ENCODE measurements at regions not wholly inside any gene's neighbourhood (a gene's known extent, or its start where the extent isn't known, plus 50 kb on each side); places are given as distances from the start of the nearest gene placed in this dataset.
"Not testable (repeated sequence)": the region's sequence is repeated elsewhere in the genome, so short reads cannot be mapped to it uniquely, and the experiment has no call there.

DNA sequence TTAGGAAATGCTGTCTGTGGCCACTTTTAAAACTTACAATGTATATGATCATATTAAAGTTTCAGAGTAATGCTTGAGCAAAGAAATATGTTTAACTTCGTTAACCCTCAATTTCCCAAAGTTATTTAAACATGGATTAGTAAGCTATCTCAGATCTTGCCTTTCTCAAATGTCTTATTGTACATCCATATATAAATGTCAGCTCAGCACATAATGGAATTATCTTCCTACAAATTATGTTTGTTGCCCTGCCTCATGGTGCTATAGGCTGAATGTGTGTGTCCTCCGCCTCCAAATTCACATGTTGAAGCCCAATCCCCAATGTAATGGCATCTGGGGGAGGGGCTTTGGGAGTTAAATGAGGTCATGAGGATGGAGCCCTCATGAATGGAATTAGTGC lies 200.3 kb downstream of the MINAR1 start:
- H3K9me3 Mint-ChIP-seq: peaks cover 0 to 10% (median 3%) of the 10 kb centered on the region in 7 donors
- H3K36me3 ChIP-seq (ENCODE audit: control insufficient read depth, insufficient read depth, low read length): no peaks in the 10 kb centered on the region
- H3K9me3 ChIP-seq (ENCODE audit: control insufficient read depth in 2 of 2, low read length in 2 of 2): peaks cover 0 to 3% of the 10 kb centered on the region in 2 experiments
- peaks cover 22% of the 10 kb centered on the region for H3K27me3 Mint-ChIP-seq
- no peaks in the 10 kb centered on the region for H3K4me1 Mint-ChIP-seq
- H3K27ac ChIP-seq (ENCODE audit: insufficient read depth, low read length, poor library complexity, severe bottlenecking): no peak overlapping the region
- DNase-seq (no peak), ATAC-seq (ENCODE audit: low read depth in 2 of 2) (no peak)
- no peaks in the 10 kb centered on the region for H3K36me3 Mint-ChIP-seq
- no peak overlapping the region for H3K27ac Mint-ChIP-seq
- no peaks in the 10 kb centered on the region for H3K4me1 ChIP-seq (ENCODE audit: control insufficient read depth, insufficient read depth, low read length, poor library complexity, severe bottlenecking)
- peaks cover 2% of the 10 kb centered on the region for H3K27me3 ChIP-seq (ENCODE audit: control insufficient read depth, insufficient read depth, low read length)
- H3K4me3 ChIP-seq (ENCODE audit: low read depth, low read length): no peak overlapping the region
- no peak overlapping the region for H3K4me3 Mint-ChIP-seq

DNA sequence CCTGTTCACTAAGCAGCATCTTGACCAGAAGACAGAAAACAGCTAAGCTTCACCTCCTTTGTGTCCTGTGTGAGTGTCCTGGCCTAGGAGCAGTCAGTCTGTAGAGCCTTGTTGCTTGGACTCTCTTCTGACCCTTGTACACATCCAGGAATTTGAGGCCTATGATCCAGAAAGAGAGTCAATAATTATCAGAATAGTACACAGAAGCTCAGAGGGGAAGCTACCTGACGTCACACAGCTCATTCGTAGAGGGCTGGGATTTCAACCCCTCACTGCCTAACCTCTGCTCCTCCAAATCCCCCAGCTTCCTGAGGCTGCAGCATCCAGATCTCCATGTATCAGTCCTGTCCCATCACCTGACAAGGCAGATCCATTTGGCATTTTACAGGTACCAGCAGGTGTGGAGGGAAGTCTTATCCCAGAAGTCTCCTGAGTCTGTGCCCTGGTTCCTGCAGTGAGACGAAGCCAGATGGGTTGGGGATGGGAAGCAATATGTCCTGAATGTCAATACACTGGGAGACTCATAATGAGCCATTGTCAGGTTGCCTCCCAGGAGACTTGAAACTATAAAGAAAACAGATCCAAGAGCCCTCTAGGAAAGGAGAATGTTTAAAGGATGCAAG lies 203.1 kb downstream of the MINAR1 start:
- Mint-ChIP-seq H3K27ac (no peak overlapping the region), H3K4me3 (no peak overlapping the region), H3K27me3 (peaks cover 26% of the 10 kb centered on the region), H3K36me3 (no peaks in the 10 kb centered on the region), H3K4me1 (no peaks in the 10 kb centered on the region), H3K9me3 (peaks cover 0 to 10% (median 3%) of the 10 kb centered on the region in 7 donors)
- no peaks in the 10 kb centered on the region for H3K36me3 ChIP-seq (ENCODE audit: control insufficient read depth, insufficient read depth, low read length)
- H3K4me1 ChIP-seq (ENCODE audit: control insufficient read depth, insufficient read depth, low read length, poor library complexity, severe bottlenecking): no peaks in the 10 kb centered on the region
- ATAC-seq (ENCODE audit: low read depth in 2 of 2) (no peak), DNase-seq (no peak)
- H3K27ac ChIP-seq (ENCODE audit: insufficient read depth, low read length, poor library complexity, severe bottlenecking): no peak overlapping the region
- H3K4me3 ChIP-seq (ENCODE audit: low read depth, low read length): no peak overlapping the region
- peaks cover 0 to 3% of the 10 kb centered on the region in 2 experiments for H3K9me3 ChIP-seq (ENCODE audit: control insufficient read depth in 2 of 2, low read length in 2 of 2)
- H3K27me3 ChIP-seq (ENCODE audit: control insufficient read depth, insufficient read depth, low read length): peaks cover 2% of the 10 kb centered on the region

GRCh38 chr15:79635897-79636561 lies 203.9 kb downstream of the MINAR1 start:
- no peak overlapping the region for H3K4me3 ChIP-seq (ENCODE audit: low read depth, low read length)
- DNase-seq (no peak), ATAC-seq (ENCODE audit: low read depth in 2 of 2) (no peak)
- Mint-ChIP-seq H3K4me3 (no peak overlapping the region), H3K27ac (no peak overlapping the region), H3K36me3 (no peaks in the 10 kb centered on the region), H3K4me1 (no peaks in the 10 kb centered on the region), H3K9me3 (peaks cover 0 to 10% (median 3%) of the 10 kb centered on the region in 7 donors), H3K27me3 (peaks cover 19% of the 10 kb centered on the region)
- no peak overlapping the region for H3K27ac ChIP-seq (ENCODE audit: insufficient read depth, low read length, poor library complexity, severe bottlenecking)
- peaks cover 0 to 3% of the 10 kb centered on the region in 2 experiments for H3K9me3 ChIP-seq (ENCODE audit: control insufficient read depth in 2 of 2, low read length in 2 of 2)
- H3K36me3 ChIP-seq (ENCODE audit: control insufficient read depth, insufficient read depth, low read length): no peaks in the 10 kb centered on the region
- H3K27me3 ChIP-seq (ENCODE audit: control insufficient read depth, insufficient read depth, low read length): peaks cover 2% of the 10 kb centered on the region
- no peaks in the 10 kb centered on the region for H3K4me1 ChIP-seq (ENCODE audit: control insufficient read depth, insufficient read depth, low read length, poor library complexity, severe bottlenecking)

DNA sequence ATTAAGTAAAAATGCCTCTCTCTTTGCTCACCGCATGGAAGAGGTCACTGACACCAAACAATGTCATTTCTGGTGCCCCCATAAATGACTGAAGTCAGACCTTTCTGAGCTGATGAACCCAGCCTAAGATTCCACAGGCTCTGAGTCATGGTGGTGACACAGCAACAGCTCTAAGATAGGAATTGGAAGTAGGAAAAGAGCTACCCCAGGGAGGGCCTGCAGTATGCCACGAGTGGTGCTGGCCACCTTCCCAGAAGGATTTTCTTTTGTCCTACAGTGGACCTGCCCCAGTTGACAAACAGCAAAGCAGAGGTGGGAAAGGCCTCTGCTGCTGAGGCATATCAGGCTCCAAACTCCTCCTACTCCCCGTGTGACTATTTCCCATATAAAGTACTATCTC lies 208.1 kb downstream of the MINAR1 start:
- Histone ChIP-seq H3K27me3 (ENCODE audit: control insufficient read depth, insufficient read depth, low read length) (peaks cover 4% of the 10 kb centered on the region), H3K27ac (ENCODE audit: insufficient read depth, low read length, poor library complexity, severe bottlenecking) (no peak overlapping the region), H3K9me3 (ENCODE audit: control insufficient read depth in 2 of 2, low read length in 2 of 2) (no peaks in the 10 kb centered on the region), H3K4me3 (ENCODE audit: low read depth, low read length) (no peak overlapping the region), H3K36me3 (ENCODE audit: control insufficient read depth, insufficient read depth, low read length) (no peaks in the 10 kb centered on the region), H3K4me1 (ENCODE audit: control insufficient read depth, insufficient read depth, low read length, poor library complexity, severe bottlenecking) (no peaks in the 10 kb centered on the region)
- H3K4me3 Mint-ChIP-seq: no peak overlapping the region
- H3K36me3 Mint-ChIP-seq: no peaks in the 10 kb centered on the region
- no peaks in the 10 kb centered on the region for H3K4me1 Mint-ChIP-seq
- DNase-seq (no peak), ATAC-seq (ENCODE audit: low read depth in 2 of 2) (no peak)
- peaks cover 14% of the 10 kb centered on the region for H3K27me3 Mint-ChIP-seq
- H3K9me3 Mint-ChIP-seq: peaks cover 0 to 5% (median 3%) of the 10 kb centered on the region in 7 donors
- no peak overlapping the region for H3K27ac Mint-ChIP-seq

DNA sequence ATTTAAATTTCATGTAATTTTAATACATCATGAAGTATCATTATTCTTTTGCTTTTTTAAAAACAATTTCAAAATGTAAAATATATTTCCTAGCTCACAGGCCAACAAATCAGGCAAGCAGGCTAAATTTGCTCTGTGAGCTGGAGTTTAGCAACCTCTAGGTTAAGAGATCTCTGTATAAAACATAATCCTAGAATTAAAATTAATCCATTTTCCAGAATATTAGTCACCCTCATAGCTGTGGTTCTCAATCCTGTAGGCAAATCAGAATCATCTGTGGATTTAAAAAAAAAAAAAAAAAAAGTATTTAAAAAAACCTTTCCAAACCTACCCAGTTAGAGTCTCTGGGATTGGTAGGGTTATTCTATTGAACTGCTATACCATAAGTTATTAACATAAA lies 209.7 kb downstream of the MINAR1 start:
- Mint-ChIP-seq H3K9me3 (peaks cover 0 to 13% (median 5%) of the 10 kb centered on the region in 7 donors), H3K27me3 (peaks cover 4% of the 10 kb centered on the region), H3K36me3 (no peaks in the 10 kb centered on the region), H3K4me1 (no peaks in the 10 kb centered on the region), H3K27ac (no peak overlapping the region), H3K4me3 (no peak overlapping the region)
- no peak for DNase-seq
- no peak for ATAC-seq (ENCODE audit: low read depth in 2 of 2)
- no peaks in the 10 kb centered on the region for H3K4me1 ChIP-seq (ENCODE audit: control insufficient read depth, insufficient read depth, low read length, poor library complexity, severe bottlenecking)
- H3K9me3 ChIP-seq (ENCODE audit: control insufficient read depth in 2 of 2, low read length in 2 of 2): no peaks in the 10 kb centered on the region
- no peak overlapping the region for H3K4me3 ChIP-seq (ENCODE audit: low read depth, low read length)
- H3K27me3 ChIP-seq (ENCODE audit: control insufficient read depth, insufficient read depth, low read length): peaks cover 4% of the 10 kb centered on the region
- H3K36me3 ChIP-seq (ENCODE audit: control insufficient read depth, insufficient read depth, low read length): no peaks in the 10 kb centered on the region
- no peak overlapping the region for H3K27ac ChIP-seq (ENCODE audit: insufficient read depth, low read length, poor library complexity, severe bottlenecking)

- no peaks in the 10 kb centered on the region for H3K9me3 ChIP-seq (ENCODE audit: control insufficient read depth in 2 of 2, low read length in 2 of 2)
- no peaks in the 10 kb centered on the region for H3K4me1 ChIP-seq (ENCODE audit: control insufficient read depth, insufficient read depth, low read length, poor library complexity, severe bottlenecking)
- Mint-ChIP-seq H3K9me3 (peaks cover 0 to 15% (median 5%) of the 10 kb centered on the region in 7 donors), H3K4me3 (no peak overlapping the region), H3K27ac (no peak overlapping the region), H3K27me3 (peaks cover 4% of the 10 kb centered on the region), H3K36me3 (no peaks in the 10 kb centered on the region), H3K4me1 (no peaks in the 10 kb centered on the region)
- no peaks in the 10 kb centered on the region for H3K36me3 ChIP-seq (ENCODE audit: control insufficient read depth, insufficient read depth, low read length)
- H3K27ac ChIP-seq (ENCODE audit: insufficient read depth, low read length, poor library complexity, severe bottlenecking): no peak overlapping the region
- no peak for ATAC-seq (ENCODE audit: low read depth in 2 of 2)
- no peak overlapping the region for H3K4me3 ChIP-seq (ENCODE audit: low read depth, low read length)
- DNase-seq: no peak
- peaks cover 4% of the 10 kb centered on the region for H3K27me3 ChIP-seq (ENCODE audit: control insufficient read depth, insufficient read depth, low read length)
These were observed 211.3 kb downstream of the MINAR1 start for GRCh38 chr15:79643393-79643792.

DNA sequence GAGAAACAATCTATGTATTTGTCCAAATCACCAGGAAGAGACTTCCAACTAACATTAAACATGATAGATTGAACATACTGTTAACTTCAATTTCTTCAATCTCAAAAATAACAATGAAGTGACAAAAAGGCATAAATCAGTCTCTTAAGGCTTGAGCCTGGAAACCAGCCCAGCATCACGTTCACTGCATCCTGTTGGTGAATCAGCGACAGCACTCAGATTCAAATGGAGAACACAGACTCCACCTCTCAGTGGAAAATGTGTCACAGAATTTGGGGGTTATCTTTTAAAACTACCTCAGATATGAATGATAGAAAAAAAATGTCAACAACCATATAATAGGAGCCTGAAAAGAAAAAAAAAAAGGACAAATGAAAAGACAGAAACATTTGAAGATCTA lies 212.0 kb downstream of the MINAR1 start:
- peak in 1 of 3 donors; percentile 11 for DNase-seq
- Histone ChIP-seq H3K4me3 (ENCODE audit: low read depth, low read length) (no peak overlapping the region), H3K4me1 (ENCODE audit: control insufficient read depth, insufficient read depth, low read length, poor library complexity, severe bottlenecking) (no peaks in the 10 kb centered on the region), H3K36me3 (ENCODE audit: control insufficient read depth, insufficient read depth, low read length) (no peaks in the 10 kb centered on the region), H3K9me3 (ENCODE audit: control insufficient read depth in 2 of 2, low read length in 2 of 2) (no peaks in the 10 kb centered on the region), H3K27me3 (ENCODE audit: control insufficient read depth, insufficient read depth, low read length) (peaks cover 4% of the 10 kb centered on the region), H3K27ac (ENCODE audit: insufficient read depth, low read length, poor library complexity, severe bottlenecking) (no peak overlapping the region)
- no peaks in the 10 kb centered on the region for H3K27me3 Mint-ChIP-seq
- no peaks in the 10 kb centered on the region for H3K36me3 Mint-ChIP-seq
- no peak for ATAC-seq (ENCODE audit: low read depth in 2 of 2)
- no peaks in the 10 kb centered on the region for H3K4me1 Mint-ChIP-seq
- no peak overlapping the region for H3K4me3 Mint-ChIP-seq
- H3K9me3 Mint-ChIP-seq: peaks cover 0 to 15% (median 5%) of the 10 kb centered on the region in 7 donors
- H3K27ac Mint-ChIP-seq: no peak overlapping the region

GRCh38 chr15:79652972-79653371 lies 220.8 kb downstream of the MINAR1 start:
- not testable (repeated sequence) for H3K4me1 Mint-ChIP-seq, H3K4me3 Mint-ChIP-seq, H3K27ac Mint-ChIP-seq

More at GRCh38 chr15:79652972-79653371, 220.8 kb downstream of the MINAR1 start:
- H3K36me3 ChIP-seq (ENCODE audit: control insufficient read depth, insufficient read depth, low read length); DNase-seq; H3K9me3 Mint-ChIP-seq; H3K4me1 ChIP-seq (ENCODE audit: control insufficient read depth, insufficient read depth, low read length, poor library complexity, severe bottlenecking); H3K4me3 ChIP-seq (ENCODE audit: low read depth, low read length); H3K27ac ChIP-seq (ENCODE audit: insufficient read depth, low read length, poor library complexity, severe bottlenecking); H3K27me3 ChIP-seq (ENCODE audit: control insufficient read depth, insufficient read depth, low read length); ATAC-seq (ENCODE audit: low read depth in 2 of 2); H3K36me3 Mint-ChIP-seq; H3K9me3 ChIP-seq (ENCODE audit: control insufficient read depth in 2 of 2, low read length in 2 of 2): not testable (repeated sequence)
- peaks cover 19% of the 10 kb centered on the region for H3K27me3 Mint-ChIP-seq

Data from CD4-positive, CD25-positive, alpha-beta regulatory T cell (primary cell).